Fibroblast of lung (primary cell): ENCODE measurements at regions not wholly inside any gene's neighbourhood (a gene's known extent, or its start where the extent isn't known, plus 50 kb on each side); places are given as distances from the start of the nearest gene placed in this dataset.

ENCODE experiments used
- DNase-seq, 2 donors: peaks; one replicate each; pipeline versions ENCODE4 v3.0.0 to v3.0.0-alpha.2; 2010; ENCODE audit warnings: low read depth in 2 of 2
- H2AFZ ChIP-seq: 2 replicates; pipeline ENCODE4 v1.5.1; 2012; ENCODE audit warnings: low read length, control low read depth, inconsistent platforms
- H3K27ac ChIP-seq: 2 replicates; pipeline ENCODE4 v1.5.1; 2011; ENCODE audit warnings: low read length, control low read depth; ENCODE audit not compliant: insufficient read depth
- H3K27me3 ChIP-seq: 2 replicates; pipeline ENCODE4 v1.5.1; 2011; ENCODE audit warnings: mild to moderate bottlenecking, low read length; ENCODE audit not compliant: control insufficient read depth, insufficient read depth
- H3K36me3 ChIP-seq: 2 replicates; pipeline ENCODE4 v1.5.1; 2011; ENCODE audit warnings: low read length; ENCODE audit not compliant: control insufficient read depth, insufficient read depth
- H3K4me1 ChIP-seq: 2 replicates; pipeline ENCODE4 v1.5.1; 2011; ENCODE audit warnings: low read length; ENCODE audit not compliant: control insufficient read depth, insufficient read depth; ENCODE audit errors: extremely low read depth
- H3K4me2 ChIP-seq: 2 replicates; pipeline ENCODE4 v1.5.1; 2011; ENCODE audit warnings: low read length, control low read depth; ENCODE audit not compliant: insufficient read depth; ENCODE audit errors: extremely low read depth
- H3K4me3 ChIP-seq, 4 experiments: fragments of 200-600 bp in 1 of 4; sonication (generic) in 1 of 4; replicated peaks in 1 of 4; 2 replicates each; pipeline ENCODE4 v1.5.1; 2011 to 2016; ENCODE audit warnings: low read length in 4 of 4, low read depth in 3 of 4, mild to moderate bottlenecking in 3 of 4, control low read depth in 2 of 4, inconsistent platforms in 1 of 4, mixed read lengths in 1 of 4; ENCODE audit not compliant: insufficient read depth in 1 of 4; ENCODE audit errors: control extremely low read depth in 1 of 4
- H3K79me2 ChIP-seq: 2 replicates; pipeline ENCODE4 v1.5.1; 2012; ENCODE audit warnings: mild to moderate bottlenecking, low read length, inconsistent platforms; ENCODE audit not compliant: control insufficient read depth, insufficient read depth
- H3K9ac ChIP-seq: 2 replicates; pipeline ENCODE4 v1.5.1; 2011; ENCODE audit warnings: mild to moderate bottlenecking, low read length, control low read depth; ENCODE audit not compliant: insufficient read depth
- H3K9me3 ChIP-seq: 2 replicates; pipeline ENCODE4 v1.5.1; 2012; ENCODE audit warnings: low read depth, low read length; ENCODE audit not compliant: control insufficient read depth, insufficient read depth
- H4K20me1 ChIP-seq: 2 replicates; pipeline ENCODE4 v1.5.1; 2011; ENCODE audit warnings: low read length; ENCODE audit not compliant: control insufficient read depth, insufficient read depth; ENCODE audit errors: extremely low read depth
- CTCF ChIP-seq, 2 donors: IDR thresholded peaks in 1 of 2; conservative IDR thresholded peaks in 1 of 2; 1 replicate in 1 of 2; 2 replicates in 1 of 2; pipeline ENCODE4 v1.5.1; 2011 to 2012; ENCODE audit warnings: low read length in 2 of 2, control low read depth in 1 of 2, inconsistent platforms in 1 of 2, low read depth in 1 of 2, mild to moderate bottlenecking in 1 of 2
- EZH2 ChIP-seq: IDR thresholded peaks from 2 replicates; pipeline ENCODE4 v1.5.1; 2012; ENCODE audit warnings: low read length, control low read depth, mild to moderate bottlenecking; ENCODE audit errors: missing control alignments

- H3K4me1 ChIP-seq: peaks cover 19% of the 10 kb centered on the region
- no peaks in the 10 kb centered on the region for H3K36me3 ChIP-seq
- no peaks in the 10 kb centered on the region for H3K27me3 ChIP-seq
- H3K9me3 ChIP-seq: no peaks in the 10 kb centered on the region
- no peak overlapping the region for H3K9ac ChIP-seq
- no peaks in the 10 kb centered on the region for H3K79me2 ChIP-seq
- DNase-seq: no peak
- H3K4me3 ChIP-seq: no peak overlapping the region
- no peak overlapping the region for H3K27ac ChIP-seq
- H3K4me2 ChIP-seq: no peak overlapping the region
- TF ChIP-seq EZH2 (no peak), CTCF (conservative IDR thresholded peaks at IDR 0.05 in 1 of 2, IDR thresholded peaks at IDR 0.05 in 1 of 2; ENCODE audit: low read depth in 1 of 2, low read length in 2 of 2) (no peak)
- H2AFZ ChIP-seq: no peak overlapping the region
- no peaks in the 10 kb centered on the region for H4K20me1 ChIP-seq
Measured at GRCh38 chr15:38864122-38864521, 299.5 kb upstream of the RASGRP1 start.

GRCh38 chr15:38864827-38865581 is 300.4 kb upstream of the RASGRP1 start:
- H3K4me2 ChIP-seq: peak overlapping the region; percentile 0
- peak; percentile 78 to 95 for DNase-seq
- no peaks in the 10 kb centered on the region for H3K27me3 ChIP-seq
- H4K20me1 ChIP-seq: no peaks in the 10 kb centered on the region
- no peaks in the 10 kb centered on the region for H3K36me3 ChIP-seq
- H3K4me3 ChIP-seq: no peak overlapping the region
- no peak overlapping the region for H3K9ac ChIP-seq
- peaks cover 19% of the 10 kb centered on the region for H3K4me1 ChIP-seq
- peak overlapping the region; percentile 52 for H3K27ac ChIP-seq
- H3K9me3 ChIP-seq: no peaks in the 10 kb centered on the region
- H2AFZ ChIP-seq: peak overlapping the region; percentile 60
- H3K79me2 ChIP-seq: no peaks in the 10 kb centered on the region
- no peak for TF ChIP-seq EZH2
- TF ChIP-seq CTCF (conservative IDR thresholded peaks at IDR 0.05 in 1 of 2, IDR thresholded peaks at IDR 0.05 in 1 of 2; ENCODE audit: low read depth in 1 of 2, low read length in 2 of 2): no peak

- peaks cover 15% of the 10 kb centered on the region for H3K4me1 ChIP-seq
- H3K27ac ChIP-seq: no peak overlapping the region
- no peaks in the 10 kb centered on the region for H3K27me3 ChIP-seq
- no peaks in the 10 kb centered on the region for H3K9me3 ChIP-seq
- H3K79me2 ChIP-seq: no peaks in the 10 kb centered on the region
- no peaks in the 10 kb centered on the region for H3K36me3 ChIP-seq
- DNase-seq: no peak
- no peak overlapping the region for H2AFZ ChIP-seq
- TF ChIP-seq EZH2 (no peak), CTCF (conservative IDR thresholded peaks at IDR 0.05 in 1 of 2, IDR thresholded peaks at IDR 0.05 in 1 of 2; ENCODE audit: low read depth in 1 of 2, low read length in 2 of 2) (no peak)
- no peak overlapping the region for H3K4me3 ChIP-seq
- no peaks in the 10 kb centered on the region for H4K20me1 ChIP-seq
- H3K9ac ChIP-seq: no peak overlapping the region
- H3K4me2 ChIP-seq: no peak overlapping the region
Measured at GRCh38 chr15:38867556-38867955, 302.9 kb upstream of the RASGRP1 start.
